Uterus (tissue), 2 donors: ENCODE measurements at regions not wholly inside any gene's neighbourhood (a gene's known extent, or its start where the extent isn't known, plus 50 kb on each side); places are given as distances from the start of the nearest gene placed in this dataset.

ENCODE experiments used
- POLR2A ChIP-seq, 2 donors: fragments of 450-650 bp; IDR thresholded peaks; one replicate each; pipeline ENCODE4 v1.6.1; 2016; ENCODE audit warnings: antibody characterized with exemption in 2 of 2, mild to moderate bottlenecking in 1 of 2, moderate library complexity in 1 of 2
- TF ChIP-seq, protein P1 (sequence below), 4 experiments: fragments of 200-600 bp in 2 of 4; fragments of 450-650 bp in 2 of 4; sonication (generic) in 2 of 4; IDR thresholded peaks; one replicate each; pipeline ENCODE4 v1.5.1; 2016 to 2019; ENCODE audit warnings: antibody characterized with exemption in 4 of 4, mild to moderate bottlenecking in 2 of 4, moderate library complexity in 1 of 4

DNA sequence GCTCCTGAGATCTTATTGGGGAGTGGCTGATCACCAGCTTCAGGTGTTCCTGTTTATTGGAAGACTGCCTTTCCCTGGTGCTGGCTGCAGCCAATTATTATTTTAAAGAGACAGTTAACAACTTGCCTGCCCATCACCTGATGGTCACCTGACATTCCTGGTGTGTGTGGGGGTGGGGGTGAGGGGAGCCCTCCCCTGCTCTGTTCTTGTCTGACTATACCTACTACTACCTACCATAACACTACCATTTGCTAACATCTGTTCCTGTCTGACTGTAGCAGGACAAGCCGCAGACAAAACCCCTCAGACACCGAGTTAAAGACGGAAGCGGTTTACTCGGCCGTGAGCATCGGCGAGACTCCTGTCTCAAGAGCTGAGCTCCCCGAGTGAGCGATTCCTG is 54.9 kb upstream of the NBPF3 start:
- TF ChIP-seq, protein P1, sequence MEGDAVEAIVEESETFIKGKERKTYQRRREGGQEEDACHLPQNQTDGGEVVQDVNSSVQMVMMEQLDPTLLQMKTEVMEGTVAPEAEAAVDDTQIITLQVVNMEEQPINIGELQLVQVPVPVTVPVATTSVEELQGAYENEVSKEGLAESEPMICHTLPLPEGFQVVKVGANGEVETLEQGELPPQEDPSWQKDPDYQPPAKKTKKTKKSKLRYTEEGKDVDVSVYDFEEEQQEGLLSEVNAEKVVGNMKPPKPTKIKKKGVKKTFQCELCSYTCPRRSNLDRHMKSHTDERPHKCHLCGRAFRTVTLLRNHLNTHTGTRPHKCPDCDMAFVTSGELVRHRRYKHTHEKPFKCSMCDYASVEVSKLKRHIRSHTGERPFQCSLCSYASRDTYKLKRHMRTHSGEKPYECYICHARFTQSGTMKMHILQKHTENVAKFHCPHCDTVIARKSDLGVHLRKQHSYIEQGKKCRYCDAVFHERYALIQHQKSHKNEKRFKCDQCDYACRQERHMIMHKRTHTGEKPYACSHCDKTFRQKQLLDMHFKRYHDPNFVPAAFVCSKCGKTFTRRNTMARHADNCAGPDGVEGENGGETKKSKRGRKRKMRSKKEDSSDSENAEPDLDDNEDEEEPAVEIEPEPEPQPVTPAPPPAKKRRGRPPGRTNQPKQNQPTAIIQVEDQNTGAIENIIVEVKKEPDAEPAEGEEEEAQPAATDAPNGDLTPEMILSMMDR (IDR thresholded peaks at IDR 0.05), result no peak
- TF ChIP-seq POLR2A (IDR thresholded peaks at IDR 0.05), result no peak
